ENCODE measurements at regions not wholly inside any gene's neighbourhood (a gene's known extent, or its start where the extent isn't known, plus 50 kb on each side); places are given as distances from the start of the nearest gene placed in this dataset.
"Not testable (repeated sequence)": the region's sequence is repeated elsewhere in the genome, so short reads cannot be mapped to it uniquely, and the experiment has no call there.

DNA sequence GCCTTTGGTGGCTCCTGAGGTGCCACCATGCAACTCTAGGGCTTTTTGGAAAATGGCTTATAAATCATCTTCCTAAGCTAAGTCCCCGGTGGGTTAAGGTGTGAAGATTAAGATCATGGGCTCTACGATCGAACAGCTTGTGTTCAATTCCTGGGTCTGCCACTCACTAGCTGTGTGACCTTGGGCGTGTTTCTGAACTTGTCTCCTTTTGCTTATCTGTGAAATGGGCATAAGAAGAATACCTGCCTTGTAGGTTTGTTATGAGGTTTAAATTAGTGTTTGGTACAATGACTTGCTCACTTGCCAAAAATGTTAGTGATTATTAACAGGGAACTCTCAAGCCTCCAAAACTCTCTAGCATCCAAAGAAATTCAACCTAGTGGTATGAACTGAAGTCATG lies 119.2 kb upstream of the PITX1 start:
- no TSS peak for BruUV-seq (replicated peaks)
- intact Hi-C loops (cut with micrococcal nuclease; ENCODE audit: unreplicated experiment): no loop called here
- H3K27me3 ChIP-seq (replicated peaks; ENCODE audit: insufficient read depth, low read depth, low read length, poor library complexity): no peaks in the 10 kb centered on the region
- H3K4me1 ChIP-seq (ENCODE audit: insufficient read depth, low read length, poor library complexity, severe bottlenecking): no peaks in the 10 kb centered on the region
- no peaks in the 10 kb centered on the region for H3K36me3 ChIP-seq (ENCODE audit: insufficient read depth, low read length, poor library complexity, severe bottlenecking)
- H3K4me3 ChIP-seq (ENCODE audit: low read depth, low read length, poor library complexity, severe bottlenecking): no peak overlapping the region
- POLR2A ChIA-PET (ENCODE audit: low non-redundant PET): no interaction called here
- no peaks in the 10 kb centered on the region for H3K9me3 ChIP-seq (ENCODE audit: low read depth, low read length, poor library complexity, severe bottlenecking)
- no peak for DNase-seq (ENCODE audit: low spot score)
- TF ChIP-seq EZH2 (IDR thresholded peaks at IDR 0.05; ENCODE audit: borderline replicate concordance, low read depth, low read length, poor library complexity, severe bottlenecking): no peak
- TF ChIP-seq, protein P1, sequence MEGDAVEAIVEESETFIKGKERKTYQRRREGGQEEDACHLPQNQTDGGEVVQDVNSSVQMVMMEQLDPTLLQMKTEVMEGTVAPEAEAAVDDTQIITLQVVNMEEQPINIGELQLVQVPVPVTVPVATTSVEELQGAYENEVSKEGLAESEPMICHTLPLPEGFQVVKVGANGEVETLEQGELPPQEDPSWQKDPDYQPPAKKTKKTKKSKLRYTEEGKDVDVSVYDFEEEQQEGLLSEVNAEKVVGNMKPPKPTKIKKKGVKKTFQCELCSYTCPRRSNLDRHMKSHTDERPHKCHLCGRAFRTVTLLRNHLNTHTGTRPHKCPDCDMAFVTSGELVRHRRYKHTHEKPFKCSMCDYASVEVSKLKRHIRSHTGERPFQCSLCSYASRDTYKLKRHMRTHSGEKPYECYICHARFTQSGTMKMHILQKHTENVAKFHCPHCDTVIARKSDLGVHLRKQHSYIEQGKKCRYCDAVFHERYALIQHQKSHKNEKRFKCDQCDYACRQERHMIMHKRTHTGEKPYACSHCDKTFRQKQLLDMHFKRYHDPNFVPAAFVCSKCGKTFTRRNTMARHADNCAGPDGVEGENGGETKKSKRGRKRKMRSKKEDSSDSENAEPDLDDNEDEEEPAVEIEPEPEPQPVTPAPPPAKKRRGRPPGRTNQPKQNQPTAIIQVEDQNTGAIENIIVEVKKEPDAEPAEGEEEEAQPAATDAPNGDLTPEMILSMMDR (conservative IDR thresholded peaks at IDR 0.05; ENCODE audit: low read depth, low read length): no peak
- CTCF ChIA-PET: no interaction called here
- no peak overlapping the region for H3K27ac ChIP-seq (ENCODE audit: low read depth, low read length, poor library complexity, severe bottlenecking)

DNA sequence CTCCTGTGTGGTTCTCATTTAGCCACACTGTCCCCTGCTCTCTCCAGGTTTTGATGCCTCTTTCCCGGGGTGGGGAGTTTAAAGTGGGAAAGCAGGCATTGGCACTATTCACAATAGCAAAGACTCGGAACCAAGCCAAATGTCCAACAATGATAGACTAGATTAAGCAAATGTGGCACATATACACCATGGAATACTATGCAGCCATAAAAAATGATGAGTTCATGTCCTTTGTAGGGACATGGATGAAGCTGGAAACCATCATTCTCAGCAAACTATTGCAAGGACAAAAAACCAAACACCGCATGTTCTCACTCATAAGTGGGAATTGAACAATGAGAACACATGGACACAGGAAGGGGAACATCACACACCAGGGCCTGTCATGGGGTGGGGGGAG lies 117.6 kb upstream of the PITX1 start:
- BruUV-seq (replicated peaks); H3K27ac ChIP-seq (ENCODE audit: low read depth, low read length, poor library complexity, severe bottlenecking); H3K27me3 ChIP-seq (replicated peaks; ENCODE audit: insufficient read depth, low read depth, low read length, poor library complexity); H3K4me1 ChIP-seq (ENCODE audit: insufficient read depth, low read length, poor library complexity, severe bottlenecking); DNase-seq (ENCODE audit: low spot score); CTCF ChIA-PET; intact Hi-C loops (cut with micrococcal nuclease; ENCODE audit: unreplicated experiment); H3K36me3 ChIP-seq (ENCODE audit: insufficient read depth, low read length, poor library complexity, severe bottlenecking); POLR2A ChIA-PET (ENCODE audit: low non-redundant PET); H3K4me3 ChIP-seq (ENCODE audit: low read depth, low read length, poor library complexity, severe bottlenecking); H3K9me3 ChIP-seq (ENCODE audit: low read depth, low read length, poor library complexity, severe bottlenecking): not testable (repeated sequence)

DNA sequence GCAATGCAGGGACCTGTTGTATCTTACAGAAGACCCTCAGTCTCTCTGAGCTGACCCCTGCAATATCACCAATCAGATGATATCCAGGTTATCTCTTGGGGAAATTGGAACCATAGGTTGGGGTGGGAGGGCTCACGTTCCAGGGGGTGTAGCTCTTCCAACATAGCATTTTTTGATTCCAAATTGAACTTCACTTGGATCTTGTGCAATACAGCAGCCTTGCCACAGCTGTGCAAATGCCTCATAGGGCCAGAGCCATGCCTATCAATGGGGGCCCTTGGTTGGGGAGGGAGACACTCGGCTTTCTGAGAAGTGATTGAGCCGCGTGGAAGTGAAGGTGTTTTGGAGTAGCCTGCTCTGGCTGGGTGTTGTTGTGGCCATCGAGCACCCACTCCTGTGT lies 117.2 kb upstream of the PITX1 start:
- no peak for TF ChIP-seq EZH2 (IDR thresholded peaks at IDR 0.05; ENCODE audit: borderline replicate concordance, low read depth, low read length, poor library complexity, severe bottlenecking)
- TF ChIP-seq, protein P1 (conservative IDR thresholded peaks at IDR 0.05; ENCODE audit: low read depth, low read length): no peak
- no peaks in the 10 kb centered on the region for H3K9me3 ChIP-seq (ENCODE audit: low read depth, low read length, poor library complexity, severe bottlenecking)
- no peak overlapping the region for H3K4me3 ChIP-seq (ENCODE audit: low read depth, low read length, poor library complexity, severe bottlenecking)
- H3K4me1 ChIP-seq (ENCODE audit: insufficient read depth, low read length, poor library complexity, severe bottlenecking): no peaks in the 10 kb centered on the region
- ChIA-PET CTCF (no interaction called here), POLR2A (ENCODE audit: low non-redundant PET) (no interaction called here)
- no peaks in the 10 kb centered on the region for H3K27me3 ChIP-seq (replicated peaks; ENCODE audit: insufficient read depth, low read depth, low read length, poor library complexity)
- no peaks in the 10 kb centered on the region for H3K36me3 ChIP-seq (ENCODE audit: insufficient read depth, low read length, poor library complexity, severe bottlenecking)
- BruUV-seq (replicated peaks): no TSS peak
- no peak for DNase-seq (ENCODE audit: low spot score)
- H3K27ac ChIP-seq (ENCODE audit: low read depth, low read length, poor library complexity, severe bottlenecking): no peak overlapping the region
- intact Hi-C loops (cut with micrococcal nuclease; ENCODE audit: unreplicated experiment): no loop called here

DNA sequence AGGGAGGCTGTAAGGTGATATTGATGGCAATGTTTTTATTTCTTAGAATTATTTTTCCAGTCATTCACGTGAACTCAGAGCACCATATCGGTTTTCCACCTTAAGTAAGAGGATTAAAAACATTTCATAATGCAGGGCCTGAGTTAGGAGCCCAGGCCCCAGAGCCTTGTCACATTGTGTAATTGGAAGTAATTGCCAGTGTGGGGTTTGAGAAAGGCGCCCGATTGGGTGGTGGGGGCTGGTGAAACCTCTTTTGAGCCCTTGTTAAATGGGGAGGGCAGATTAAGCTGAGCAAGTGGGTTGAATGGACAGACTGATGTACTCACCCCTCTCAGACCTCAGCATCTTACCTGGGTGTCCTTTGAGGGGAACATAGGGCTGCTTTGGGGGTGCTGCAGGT lies 116.7 kb upstream of the PITX1 start:
- intact Hi-C loops (cut with micrococcal nuclease; ENCODE audit: unreplicated experiment): no loop called here
- POLR2A ChIA-PET (ENCODE audit: low non-redundant PET): no interaction called here
- no peak overlapping the region for H3K4me3 ChIP-seq (ENCODE audit: low read depth, low read length, poor library complexity, severe bottlenecking)
- TF ChIP-seq EZH2 (IDR thresholded peaks at IDR 0.05; ENCODE audit: borderline replicate concordance, low read depth, low read length, poor library complexity, severe bottlenecking): no peak
- TF ChIP-seq, protein P1 (conservative IDR thresholded peaks at IDR 0.05; ENCODE audit: low read depth, low read length): no peak
- no TSS peak for BruUV-seq (replicated peaks)
- no peaks in the 10 kb centered on the region for H3K36me3 ChIP-seq (ENCODE audit: insufficient read depth, low read length, poor library complexity, severe bottlenecking)
- no peaks in the 10 kb centered on the region for H3K9me3 ChIP-seq (ENCODE audit: low read depth, low read length, poor library complexity, severe bottlenecking)
- H3K4me1 ChIP-seq (ENCODE audit: insufficient read depth, low read length, poor library complexity, severe bottlenecking): no peaks in the 10 kb centered on the region
- H3K27me3 ChIP-seq (replicated peaks; ENCODE audit: insufficient read depth, low read depth, low read length, poor library complexity): no peaks in the 10 kb centered on the region
- DNase-seq (ENCODE audit: low spot score): no peak
- CTCF ChIA-PET: no interaction called here
- H3K27ac ChIP-seq (ENCODE audit: low read depth, low read length, poor library complexity, severe bottlenecking): no peak overlapping the region
